ENCODE measurements at regions not wholly inside any gene's neighbourhood (a gene's known extent, or its start where the extent isn't known, plus 50 kb on each side); places are given as distances from the start of the nearest gene placed in this dataset.

DNA sequence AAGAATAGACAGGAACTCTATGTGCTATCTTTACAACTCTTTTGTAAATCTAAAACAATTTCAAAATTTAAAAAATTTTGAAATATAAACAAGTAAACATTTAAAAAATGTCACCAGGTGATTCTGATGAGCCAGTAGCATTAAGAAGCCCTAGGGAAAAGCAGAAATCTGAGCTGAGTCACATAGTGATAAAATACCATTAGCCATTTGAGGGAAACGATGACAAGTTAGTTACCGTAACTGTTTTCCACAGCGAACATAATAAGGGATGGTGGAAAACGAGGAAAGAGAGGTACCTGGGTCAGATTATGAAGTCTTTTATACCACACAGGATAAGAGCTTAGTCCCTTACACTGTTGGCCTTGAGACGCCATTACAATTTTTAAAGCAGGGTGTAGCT, 55.5 kb downstream of the PRR15 start:
- TF ChIP-seq, protein P1, sequence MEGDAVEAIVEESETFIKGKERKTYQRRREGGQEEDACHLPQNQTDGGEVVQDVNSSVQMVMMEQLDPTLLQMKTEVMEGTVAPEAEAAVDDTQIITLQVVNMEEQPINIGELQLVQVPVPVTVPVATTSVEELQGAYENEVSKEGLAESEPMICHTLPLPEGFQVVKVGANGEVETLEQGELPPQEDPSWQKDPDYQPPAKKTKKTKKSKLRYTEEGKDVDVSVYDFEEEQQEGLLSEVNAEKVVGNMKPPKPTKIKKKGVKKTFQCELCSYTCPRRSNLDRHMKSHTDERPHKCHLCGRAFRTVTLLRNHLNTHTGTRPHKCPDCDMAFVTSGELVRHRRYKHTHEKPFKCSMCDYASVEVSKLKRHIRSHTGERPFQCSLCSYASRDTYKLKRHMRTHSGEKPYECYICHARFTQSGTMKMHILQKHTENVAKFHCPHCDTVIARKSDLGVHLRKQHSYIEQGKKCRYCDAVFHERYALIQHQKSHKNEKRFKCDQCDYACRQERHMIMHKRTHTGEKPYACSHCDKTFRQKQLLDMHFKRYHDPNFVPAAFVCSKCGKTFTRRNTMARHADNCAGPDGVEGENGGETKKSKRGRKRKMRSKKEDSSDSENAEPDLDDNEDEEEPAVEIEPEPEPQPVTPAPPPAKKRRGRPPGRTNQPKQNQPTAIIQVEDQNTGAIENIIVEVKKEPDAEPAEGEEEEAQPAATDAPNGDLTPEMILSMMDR (IDR thresholded peaks at IDR 0.05; ENCODE audit: borderline replicate concordance, control extremely low read depth, extremely low read depth, insufficient read depth, missing control alignments), result no peak
- no peak for DNase-seq (ENCODE audit: low spot score)
- in situ Hi-C loops (cut with MboI; ENCODE audit: low sequenced_read_pairs, unreplicated experiment), result no loop called here

DNA sequence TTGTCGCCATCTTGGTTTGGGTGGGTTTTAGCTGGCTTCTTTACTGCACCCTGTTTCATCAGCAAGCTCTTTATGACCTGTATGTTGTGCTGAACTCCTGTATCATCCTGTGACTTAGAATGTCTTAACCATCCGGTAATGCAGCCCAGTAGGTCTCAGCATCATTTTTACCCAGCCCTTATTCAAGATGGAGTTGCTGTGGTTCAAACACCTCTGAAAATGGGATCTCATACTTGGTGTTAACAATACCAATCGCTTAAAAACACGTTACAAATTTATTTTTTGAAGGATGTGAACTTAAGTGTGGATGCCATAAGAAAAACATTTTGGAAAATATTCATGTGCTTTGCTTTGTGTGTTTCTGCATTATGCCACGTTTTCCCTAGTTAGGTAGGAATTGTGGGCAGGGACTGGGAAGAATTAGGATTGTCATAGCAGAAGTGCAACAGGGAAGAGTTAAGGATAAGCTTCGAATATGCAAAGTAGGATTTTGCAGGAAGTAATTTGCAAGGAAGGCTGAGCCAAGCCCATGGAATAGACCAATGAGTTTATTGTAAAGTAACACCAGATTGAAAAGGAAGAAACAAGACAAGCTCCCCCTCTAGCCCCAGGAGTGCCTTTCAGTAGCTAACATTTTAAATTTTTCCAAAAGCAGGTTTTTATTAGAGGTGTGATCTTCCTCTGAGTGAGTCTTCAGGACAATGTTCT, 56.4 kb downstream of the PRR15 start:
- in situ Hi-C loops (cut with MboI; ENCODE audit: low sequenced_read_pairs, unreplicated experiment), result no loop called here
- DNase-seq (ENCODE audit: low spot score), result no peak
- TF ChIP-seq, protein P1 (IDR thresholded peaks at IDR 0.05; ENCODE audit: borderline replicate concordance, control extremely low read depth, extremely low read depth, insufficient read depth, missing control alignments), result no peak

DNA sequence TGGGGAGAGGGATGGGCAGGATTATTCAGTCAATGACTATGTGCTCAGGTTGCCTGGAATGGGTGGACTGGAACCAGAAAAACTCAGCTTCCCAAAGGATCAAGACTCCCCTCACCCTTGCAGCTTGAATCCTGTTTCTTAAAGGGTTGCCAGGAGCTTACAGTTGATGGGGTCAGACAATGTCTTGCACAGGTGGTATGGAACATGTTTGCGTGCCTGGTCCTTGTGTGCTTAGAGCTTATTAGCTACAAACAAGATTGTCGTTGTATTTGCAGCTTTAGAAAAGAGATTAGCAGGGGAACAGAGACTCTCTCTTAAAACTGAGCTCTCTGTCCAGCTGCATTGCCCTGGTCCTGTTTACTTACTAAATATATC, 56.9 kb downstream of the PRR15 start:
- in situ Hi-C loops (cut with MboI; ENCODE audit: low sequenced_read_pairs, unreplicated experiment), result no loop called here

DNA sequence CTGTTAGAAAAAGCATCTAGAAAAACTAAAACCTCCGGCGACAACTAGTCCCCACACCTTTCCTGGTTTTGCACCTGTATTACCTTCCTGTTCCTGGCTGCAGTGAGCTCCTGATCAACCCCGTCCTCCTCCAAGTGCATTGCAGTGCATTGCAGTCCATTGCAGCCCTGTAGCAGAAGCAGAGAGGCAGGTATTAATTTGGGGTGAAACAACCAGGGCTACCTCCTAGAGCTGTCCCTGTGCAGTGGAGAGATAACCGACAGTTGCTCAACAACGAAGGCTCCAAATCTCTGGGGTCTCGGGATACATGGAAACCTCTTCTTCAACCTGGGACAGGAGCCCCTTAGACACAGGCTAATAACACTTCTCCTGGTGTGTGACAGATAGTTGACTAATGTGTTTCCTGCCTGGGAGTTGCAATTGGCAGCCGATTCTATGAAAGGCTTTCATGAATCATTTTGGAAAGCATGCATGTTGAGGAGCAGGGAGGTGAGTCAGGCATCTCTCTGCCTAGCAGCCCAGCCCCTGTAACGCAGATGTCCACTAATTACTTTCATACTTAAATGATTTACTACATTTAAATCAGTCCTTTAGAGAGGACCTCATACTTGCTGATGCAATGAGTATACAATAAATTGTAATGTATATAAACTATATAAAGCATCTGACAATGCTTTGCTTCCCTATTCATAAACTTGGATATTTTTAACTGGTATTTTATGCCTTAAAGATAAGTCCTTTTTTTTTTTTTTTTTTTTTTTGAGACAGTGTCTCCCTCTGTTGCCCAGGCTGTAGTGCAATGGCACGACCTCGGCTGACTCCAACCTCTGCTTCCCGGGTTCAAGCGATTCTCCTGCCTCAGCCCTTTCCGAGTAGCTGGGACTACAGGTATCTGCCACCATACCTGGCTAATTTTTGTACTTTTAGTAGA, 59.0 kb downstream of the PRR15 start:
- in situ Hi-C loops (cut with MboI; ENCODE audit: low sequenced_read_pairs, unreplicated experiment), result no loop called here
- TF ChIP-seq, protein P1 (IDR thresholded peaks at IDR 0.05; ENCODE audit: borderline replicate concordance, control extremely low read depth, extremely low read depth, insufficient read depth, missing control alignments), result no peak
- no peak for DNase-seq (ENCODE audit: low spot score)

More for the DNA sequence above, 56.9 kb downstream of the PRR15 start:
- TF ChIP-seq, protein P1 (IDR thresholded peaks at IDR 0.05; ENCODE audit: borderline replicate concordance, control extremely low read depth, extremely low read depth, insufficient read depth, missing control alignments), result no peak
- no peak for DNase-seq (ENCODE audit: low spot score)

DNA sequence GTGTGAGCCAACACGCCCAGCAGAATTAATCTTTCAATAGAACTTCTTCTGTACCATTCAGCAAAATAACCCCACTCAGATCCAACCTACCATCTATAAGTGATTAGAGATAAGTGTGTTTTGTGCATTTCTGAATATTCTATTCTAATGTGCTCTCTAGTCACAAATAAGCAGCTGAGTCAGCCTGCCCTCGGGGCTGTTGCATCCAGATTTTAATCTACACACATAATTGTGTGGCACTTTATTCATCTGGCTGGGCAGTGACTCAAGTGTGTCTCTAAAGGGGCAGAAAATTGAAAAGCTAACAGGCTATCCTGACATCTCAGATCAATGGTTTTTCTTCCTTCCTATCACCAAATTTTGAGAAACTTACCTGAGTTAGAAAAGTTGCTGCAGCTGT, 60.3 kb downstream of the PRR15 start:
- DNase-seq (ENCODE audit: low spot score), result no peak
- in situ Hi-C loops (cut with MboI; ENCODE audit: low sequenced_read_pairs, unreplicated experiment), result no loop called here
- TF ChIP-seq, protein P1 (IDR thresholded peaks at IDR 0.05; ENCODE audit: borderline replicate concordance, control extremely low read depth, extremely low read depth, insufficient read depth, missing control alignments), result no peak

DNA sequence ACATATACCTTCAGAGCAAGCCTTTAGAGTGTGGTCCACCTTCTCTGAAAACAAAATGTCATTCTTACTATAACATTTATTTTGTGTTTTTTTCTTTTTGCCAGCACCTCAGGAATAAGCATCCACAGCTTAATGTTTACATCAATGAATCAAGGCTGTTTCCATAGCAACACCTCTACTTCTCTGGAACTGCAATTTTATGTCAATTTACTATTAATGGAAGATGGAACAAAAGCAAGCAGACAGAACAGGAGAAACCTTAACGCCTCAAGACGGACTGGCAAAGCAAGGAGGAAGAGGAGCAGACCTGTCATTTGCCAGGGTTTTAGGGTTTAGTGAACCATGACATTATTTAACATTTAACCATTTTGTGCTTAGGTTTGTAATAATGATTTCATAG, 63.1 kb downstream of the PRR15 start:
- TF ChIP-seq, protein P1 (IDR thresholded peaks at IDR 0.05; ENCODE audit: borderline replicate concordance, control extremely low read depth, extremely low read depth, insufficient read depth, missing control alignments), result no peak
- in situ Hi-C loops (cut with MboI; ENCODE audit: low sequenced_read_pairs, unreplicated experiment), result no loop called here
- no peak for DNase-seq (ENCODE audit: low spot score)
